Mesenteric fat pad (tissue), 1 donor: ENCODE measurements at regions not wholly inside any gene's neighbourhood (a gene's known extent, or its start where the extent isn't known, plus 50 kb on each side); places are given as distances from the start of the nearest gene placed in this dataset.
"Not testable (repeated sequence)": the region's sequence is repeated elsewhere in the genome, so short reads cannot be mapped to it uniquely, and the experiment has no call there.

Experiments used
- DNase-seq: peaks from one replicate; pipeline ENCODE4 v3.0.0-alpha.2; 2020; ENCODE audit warnings: low spot score
- donor health status: DM: yes; HTN: yes; CAD: no.

- no peak for DNase-seq
Measured at GRCh38 chr2:82412021-82412420, 2047.1 kb downstream of the SUCLG1 start.

GRCh38 chr2:82411071-82411470, 2048.0 kb downstream of the SUCLG1 start:
- DNase-seq = no peak

- DNase-seq = no peak
Measured at GRCh38 chr2:82395531-82395930, 2063.5 kb downstream of the SUCLG1 start.

- no peak for DNase-seq
Measured at GRCh38 chr2:82391386-82391785, 2067.7 kb downstream of the SUCLG1 start.

- DNase-seq = no peak
Measured at GRCh38 chr2:82355622-82356021, 2051.1 kb upstream of the LRRTM1 start.

- DNase-seq = no peak
Measured at GRCh38 chr2:82345910-82346309, 2041.4 kb upstream of the LRRTM1 start.

GRCh38 chr2:82344670-82345069, 2040.1 kb upstream of the LRRTM1 start:
- no peak for DNase-seq

GRCh38 chr2:82342356-82342755, 2037.8 kb upstream of the LRRTM1 start:
- no peak for DNase-seq

- DNase-seq = no peak
Measured at GRCh38 chr2:82340578-82341053, 2036.1 kb upstream of the LRRTM1 start.

GRCh38 chr2:82339805-82340204, 2035.3 kb upstream of the LRRTM1 start:
- DNase-seq = no peak

- no peak for DNase-seq
Measured at GRCh38 chr2:82333697-82334096, 2029.1 kb upstream of the LRRTM1 start.

- DNase-seq = no peak
Measured at GRCh38 chr2:82330155-82330554, 2025.6 kb upstream of the LRRTM1 start.

- not testable (repeated sequence) for DNase-seq
Measured at GRCh38 chr2:82326180-82326767, 2021.7 kb upstream of the LRRTM1 start.

GRCh38 chr2:82320296-82320695, 2015.7 kb upstream of the LRRTM1 start:
- DNase-seq = no peak

GRCh38 chr2:82317012-82317411, 2012.5 kb upstream of the LRRTM1 start:
- DNase-seq = no peak

GRCh38 chr2:82316586-82316985, 2012.0 kb upstream of the LRRTM1 start:
- no peak for DNase-seq

- DNase-seq = no peak
Measured at GRCh38 chr2:82314836-82315472, 2010.4 kb upstream of the LRRTM1 start.

- DNase-seq = no peak
Measured at GRCh38 chr2:82307511-82307910, 2003.0 kb upstream of the LRRTM1 start.

- no peak for DNase-seq
Measured at GRCh38 chr2:82301506-82301905, 1997.0 kb upstream of the LRRTM1 start.

GRCh38 chr2:82289446-82289845, 1984.9 kb upstream of the LRRTM1 start:
- DNase-seq = no peak

GRCh38 chr2:82283075-82283474, 1978.5 kb upstream of the LRRTM1 start:
- DNase-seq = no peak

GRCh38 chr2:82282111-82282882, 1977.7 kb upstream of the LRRTM1 start:
- no peak for DNase-seq
